NCI-H1436 treated with DMSO at 0.1 percent for 48 hours (cell line): ENCODE measurements at regions not wholly inside any gene's neighbourhood (a gene's known extent, or its start where the extent isn't known, plus 50 kb on each side); places are given as distances from the start of the nearest gene placed in this dataset.

Source experiments
- DNase-seq: peaks from one replicate; lab custom pipeline; 2025; lab: John Stamatoyannopoulos, UW

GRCh38 chr1:227450489-227450888 lies 112.9 kb upstream of the ZNF678 start:
- no peak for DNase-seq

DNA sequence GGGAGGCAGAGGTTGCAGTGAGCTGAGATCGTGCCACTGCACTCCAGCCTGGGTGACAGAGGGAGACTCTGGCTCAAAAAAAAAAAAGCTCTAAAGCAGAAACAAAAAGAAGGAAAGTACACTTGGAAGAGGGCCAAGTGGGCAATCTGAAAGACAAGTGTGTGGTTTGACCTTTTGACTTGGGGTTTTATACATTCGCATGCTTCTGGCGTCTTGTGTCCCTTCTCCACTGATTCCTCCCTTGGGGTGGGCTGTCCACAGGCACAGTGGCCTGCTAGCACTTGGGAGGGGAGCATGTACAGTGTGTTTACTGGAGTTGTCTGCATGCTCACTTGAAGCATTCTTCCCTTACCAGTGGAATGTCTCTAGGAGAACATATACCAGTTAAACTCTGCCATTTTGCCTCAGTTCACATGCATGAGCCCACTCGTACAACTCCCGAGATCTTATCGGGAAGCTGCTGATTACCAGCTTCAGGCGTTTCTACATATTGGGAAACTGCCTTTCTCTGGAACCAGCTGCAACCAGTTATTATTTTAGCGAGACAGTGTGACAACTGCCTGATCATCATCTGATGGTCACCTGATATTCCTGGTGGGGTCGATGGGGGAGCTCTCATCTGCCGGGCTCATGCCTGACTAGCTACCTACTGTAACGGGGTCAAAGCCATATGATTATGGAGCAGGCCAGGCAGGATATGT lies 113.5 kb upstream of the ZNF678 start:
- DNase-seq: no peak

- no peak for DNase-seq
Observed at GRCh38 chr1:227449051-227449450, 114.3 kb upstream of the ZNF678 start.

GRCh38 chr1:227447531-227447990 lies 115.8 kb upstream of the ZNF678 start:
- DNase-seq: no peak

GRCh38 chr1:227445746-227446145 lies 117.6 kb upstream of the ZNF678 start:
- no peak for DNase-seq

- no peak for DNase-seq
Observed at GRCh38 chr1:227445092-227445674, 118.2 kb upstream of the ZNF678 start.

- no peak for DNase-seq
Observed at GRCh38 chr1:227440182-227440581, 121.9 kb upstream of the CDC42BPA start.

GRCh38 chr1:227437495-227438008 lies 119.3 kb upstream of the CDC42BPA start:
- peak; percentile 54 for DNase-seq

GRCh38 chr1:227434808-227435444 lies 116.6 kb upstream of the CDC42BPA start:
- no peak for DNase-seq

- DNase-seq: no peak
Observed at GRCh38 chr1:227433663-227434341, 115.5 kb upstream of the CDC42BPA start.

DNA sequence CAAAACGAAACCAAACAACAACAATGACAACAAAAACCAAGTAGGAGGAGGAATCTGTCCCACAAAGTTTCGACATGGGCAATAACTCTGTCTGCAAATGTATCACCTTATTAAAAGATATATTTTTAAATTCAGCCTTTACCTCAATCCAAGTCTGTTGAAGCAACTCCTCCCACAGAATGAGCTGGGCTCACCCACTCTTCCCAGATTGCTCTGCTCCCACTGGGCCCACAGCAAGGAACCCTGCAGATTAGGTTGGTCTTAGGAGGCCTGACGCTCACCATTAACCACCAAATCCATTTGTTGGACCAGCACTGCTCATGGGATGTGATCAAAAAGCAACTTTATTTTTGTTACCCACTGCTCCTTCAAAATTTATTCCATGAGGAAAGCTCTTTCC lies 114.7 kb upstream of the CDC42BPA start:
- DNase-seq: no peak

GRCh38 chr1:227432181-227432535 lies 113.9 kb upstream of the CDC42BPA start:
- DNase-seq: no peak

DNA sequence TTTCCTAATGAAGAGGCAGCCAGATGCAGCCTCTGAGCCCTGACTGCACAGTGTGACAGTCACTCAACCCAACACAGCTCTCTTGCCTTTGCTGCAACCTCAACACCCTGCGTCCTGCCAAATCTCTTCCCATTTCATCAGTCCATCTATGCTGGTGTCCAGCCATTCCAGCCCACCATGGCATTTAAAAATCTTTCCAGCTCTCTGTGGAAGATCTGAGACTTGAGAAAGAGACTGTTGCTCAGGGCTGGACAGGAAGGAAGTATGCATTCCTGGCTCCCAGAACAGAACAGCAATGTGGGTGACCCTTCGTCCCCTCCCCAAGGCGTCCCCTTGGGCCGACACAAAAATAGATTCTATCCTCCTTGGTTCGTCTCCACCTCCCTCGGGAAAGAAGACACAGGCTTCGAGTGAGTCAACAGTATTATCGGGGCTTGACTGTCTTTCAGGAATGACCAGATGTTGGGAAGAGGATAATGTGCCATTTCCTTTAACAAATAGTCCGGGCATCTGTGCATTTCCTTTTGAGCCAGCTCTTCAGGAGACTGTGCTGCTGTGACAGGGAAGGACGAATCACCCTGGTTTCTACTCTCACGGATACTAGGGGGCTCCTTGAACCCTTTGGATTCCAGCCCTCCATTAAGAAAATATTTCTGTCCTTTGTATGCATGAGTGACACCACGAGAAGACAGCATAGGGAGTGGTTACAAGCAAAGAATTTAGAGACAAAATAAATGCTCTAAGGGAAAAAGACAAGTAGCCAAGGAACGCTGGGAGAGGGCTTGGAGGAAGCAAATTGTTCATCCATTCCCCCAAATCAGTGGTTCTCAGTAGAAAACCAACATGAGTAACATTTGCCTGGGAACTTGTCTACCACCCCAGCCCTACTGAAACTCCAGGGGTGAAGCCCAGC lies 111.4 kb upstream of the CDC42BPA start:
- DNase-seq: no peak

- no peak for DNase-seq
Observed at GRCh38 chr1:227428803-227429202, 110.5 kb upstream of the CDC42BPA start.

- DNase-seq: no peak
Observed at GRCh38 chr1:227427411-227427810, 109.1 kb upstream of the CDC42BPA start.

- DNase-seq: no peak
Observed at GRCh38 chr1:227424953-227425352, 106.7 kb upstream of the CDC42BPA start.

- DNase-seq: no peak
Observed at GRCh38 chr1:227424159-227424680, 105.9 kb upstream of the CDC42BPA start.

DNA sequence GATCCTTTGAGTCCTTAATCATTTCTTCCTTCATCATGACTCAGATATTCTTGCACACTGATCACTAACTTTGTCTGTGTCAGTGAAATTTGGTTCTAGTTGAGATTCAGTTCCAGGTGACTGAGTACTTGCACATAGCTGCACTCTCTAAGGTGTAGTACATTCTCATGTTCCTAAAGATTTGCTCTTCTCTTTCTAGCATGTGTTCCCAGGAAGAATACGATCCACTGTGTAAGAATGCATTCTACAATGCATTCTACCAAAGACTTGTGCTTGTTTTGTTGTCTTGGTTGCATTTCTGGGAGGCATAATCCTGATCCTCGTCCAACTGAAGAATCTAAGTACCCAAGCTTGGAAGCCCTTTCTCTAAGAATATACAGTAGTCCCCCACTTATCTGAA lies 104.3 kb upstream of the CDC42BPA start:
- no peak for DNase-seq

DNA sequence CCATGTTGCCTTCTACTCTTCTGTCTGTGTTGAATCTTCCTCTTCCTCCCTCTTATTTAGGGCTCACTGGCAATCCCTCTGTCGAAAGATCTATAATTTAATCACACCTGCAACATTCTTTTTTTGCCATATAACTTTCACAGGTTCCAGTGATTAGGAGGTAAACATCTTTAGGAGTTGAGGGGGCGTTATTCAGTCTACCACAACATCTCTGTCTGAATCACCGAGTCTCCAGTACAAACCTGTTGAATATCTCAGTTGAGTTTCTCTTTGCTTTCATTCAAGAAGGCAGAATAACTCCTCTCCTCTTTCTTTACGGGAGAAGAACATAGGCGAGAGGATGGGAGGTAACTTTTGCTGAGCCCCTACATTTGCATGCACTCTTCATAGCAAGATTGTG lies 101.9 kb upstream of the CDC42BPA start:
- DNase-seq: no peak

DNA sequence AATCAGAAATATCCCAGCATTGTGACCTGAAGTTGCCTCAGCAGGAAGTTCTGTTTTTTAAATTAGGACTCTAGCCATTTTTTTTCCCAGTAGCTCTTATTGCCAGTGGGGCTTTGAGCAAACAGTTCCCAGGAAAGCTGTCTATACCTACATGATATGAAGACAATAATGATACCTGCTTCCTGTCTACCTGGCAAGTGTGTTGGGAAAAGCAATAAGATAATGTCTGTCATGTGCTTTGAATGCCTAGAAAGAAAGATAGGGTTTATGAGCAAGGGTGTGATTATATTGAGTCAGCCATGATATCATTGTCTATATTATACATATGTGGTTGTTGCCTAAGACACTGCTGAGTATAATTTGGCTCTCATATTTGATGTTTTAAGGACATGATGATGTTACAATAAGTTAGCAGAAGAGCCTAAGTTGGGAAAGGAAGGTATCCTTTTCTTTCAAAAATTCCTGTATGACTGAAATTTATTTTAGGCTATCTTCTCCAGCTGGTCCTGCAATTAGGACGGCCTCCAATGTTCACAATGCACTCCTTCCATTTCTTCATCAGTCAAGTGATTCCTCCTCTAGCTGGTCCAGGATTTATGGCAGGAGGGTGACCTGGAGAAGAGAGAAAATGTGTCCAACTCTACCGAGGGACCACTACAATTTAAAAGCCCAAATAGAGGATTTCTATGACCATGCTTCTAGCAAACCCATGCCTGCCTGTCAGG lies 99.6 kb upstream of the CDC42BPA start:
- DNase-seq: no peak
